Lower leg skin (tissue), 4 donors: ENCODE measurements at regions not wholly inside any gene's neighbourhood (a gene's known extent, or its start where the extent isn't known, plus 50 kb on each side); places are given as distances from the start of the nearest gene placed in this dataset.

Experiments
- DNase-seq, 2 donors: peaks; one replicate each; pipeline ENCODE4 v3.0.0-alpha.2; 2019; ENCODE audit warnings: low spot score in 2 of 2
- H3K4me3 ChIP-seq: fragments of 200-600 bp; sonication (generic); 2 replicates; pipeline ENCODE4 v1.5.1; 2017; ENCODE audit warnings: mild to moderate bottlenecking, low read depth; ENCODE audit not compliant: poor library complexity, severe bottlenecking
- POLR2A ChIP-seq, 2 donors: fragments of 450-650 bp; IDR thresholded peaks; one replicate each; pipeline ENCODE4 v1.6.1; 2016 to 2017; ENCODE audit warnings: antibody characterized with exemption in 2 of 2, mild to moderate bottlenecking in 1 of 2, moderate library complexity in 1 of 2
- WGBS, 2 donors: methylation state at CpG; one replicate each; pipeline ENCODE4 v1.1.5; 2018; 5-methylcytosine and 5-hydroxymethylcytosine counted together
- intact Hi-C: fragments of 100-400 bp; cut with DNase I; formaldehyde crosslinking; loops from one replicate; pipeline ENCODE4 v1.15.0; 2023; ENCODE audit warnings: low total_unique reads
- TF ChIP-seq, protein P1 (sequence below), 3 donors: fragments of 450-650 bp; IDR thresholded peaks; one replicate each; pipeline ENCODE4 v1.5.1; 2016; ENCODE audit warnings: antibody characterized with exemption in 3 of 3, mild to moderate bottlenecking in 3 of 3, moderate library complexity in 2 of 3

DNA sequence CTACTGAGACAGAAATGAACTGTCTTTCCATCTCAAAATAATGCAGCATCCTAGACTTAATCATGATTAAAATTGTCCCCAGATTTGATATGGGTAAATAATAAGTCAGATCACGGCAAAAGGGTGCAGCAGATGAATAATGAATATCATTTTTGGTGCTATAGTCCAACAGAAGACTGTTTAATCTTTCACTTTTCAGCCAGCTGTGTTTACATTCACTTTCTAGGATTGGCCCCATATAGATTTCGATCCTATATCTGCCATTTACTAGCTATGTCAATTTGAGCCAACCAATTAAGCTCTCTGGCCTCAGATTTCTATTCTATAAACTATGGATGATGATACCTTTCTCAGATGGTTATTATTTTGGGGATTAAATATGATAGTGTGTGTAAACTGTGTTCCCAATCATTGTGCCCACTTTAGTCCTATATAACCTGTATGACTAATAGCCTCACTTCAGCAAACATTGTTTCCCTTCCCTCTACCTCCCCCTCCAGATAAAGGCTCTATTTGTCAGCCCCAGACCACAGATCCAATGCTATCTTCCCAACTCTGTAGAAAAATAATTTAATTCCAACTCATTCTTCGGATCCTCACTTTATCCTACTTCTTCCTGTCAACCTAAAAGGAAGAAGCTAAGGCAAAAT is 53.6 kb upstream of the NT5E start:
- no peak for TF ChIP-seq POLR2A (IDR thresholded peaks at IDR 0.05)
- TF ChIP-seq, protein P1, sequence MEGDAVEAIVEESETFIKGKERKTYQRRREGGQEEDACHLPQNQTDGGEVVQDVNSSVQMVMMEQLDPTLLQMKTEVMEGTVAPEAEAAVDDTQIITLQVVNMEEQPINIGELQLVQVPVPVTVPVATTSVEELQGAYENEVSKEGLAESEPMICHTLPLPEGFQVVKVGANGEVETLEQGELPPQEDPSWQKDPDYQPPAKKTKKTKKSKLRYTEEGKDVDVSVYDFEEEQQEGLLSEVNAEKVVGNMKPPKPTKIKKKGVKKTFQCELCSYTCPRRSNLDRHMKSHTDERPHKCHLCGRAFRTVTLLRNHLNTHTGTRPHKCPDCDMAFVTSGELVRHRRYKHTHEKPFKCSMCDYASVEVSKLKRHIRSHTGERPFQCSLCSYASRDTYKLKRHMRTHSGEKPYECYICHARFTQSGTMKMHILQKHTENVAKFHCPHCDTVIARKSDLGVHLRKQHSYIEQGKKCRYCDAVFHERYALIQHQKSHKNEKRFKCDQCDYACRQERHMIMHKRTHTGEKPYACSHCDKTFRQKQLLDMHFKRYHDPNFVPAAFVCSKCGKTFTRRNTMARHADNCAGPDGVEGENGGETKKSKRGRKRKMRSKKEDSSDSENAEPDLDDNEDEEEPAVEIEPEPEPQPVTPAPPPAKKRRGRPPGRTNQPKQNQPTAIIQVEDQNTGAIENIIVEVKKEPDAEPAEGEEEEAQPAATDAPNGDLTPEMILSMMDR (IDR thresholded peaks at IDR 0.05): no peak
- DNase-seq: no peak
- WGBS, 2 donors: 89 to 93% methylated on average over 3 of the region's 3 CpGs
- no peak overlapping the region for H3K4me3 ChIP-seq
- intact Hi-C loops: no loop called here

DNA sequence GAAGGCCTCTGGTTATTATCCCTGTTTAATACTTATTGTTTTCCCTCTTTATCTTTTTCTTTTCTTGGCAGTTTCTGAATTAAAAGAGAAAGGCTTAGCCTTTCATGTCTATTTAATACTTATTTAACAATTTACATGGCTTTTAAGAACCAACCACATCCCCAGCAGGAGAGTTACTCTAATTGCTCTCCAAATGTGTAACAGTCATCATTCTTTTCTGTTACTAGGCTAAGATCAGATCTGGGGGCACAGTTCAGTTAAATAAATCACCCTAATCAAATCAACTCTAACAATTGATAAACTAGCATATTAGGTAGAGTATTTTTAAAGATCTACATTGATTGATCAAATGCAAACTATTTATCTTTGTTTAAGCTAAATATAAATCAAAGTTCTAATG is 54.1 kb upstream of the NT5E start:
- DNase-seq: no peak
- intact Hi-C loops: no loop called here
- H3K4me3 ChIP-seq: no peak overlapping the region
- TF ChIP-seq, protein P1 (IDR thresholded peaks at IDR 0.05): no peak
- TF ChIP-seq POLR2A (IDR thresholded peaks at IDR 0.05): no peak

DNA sequence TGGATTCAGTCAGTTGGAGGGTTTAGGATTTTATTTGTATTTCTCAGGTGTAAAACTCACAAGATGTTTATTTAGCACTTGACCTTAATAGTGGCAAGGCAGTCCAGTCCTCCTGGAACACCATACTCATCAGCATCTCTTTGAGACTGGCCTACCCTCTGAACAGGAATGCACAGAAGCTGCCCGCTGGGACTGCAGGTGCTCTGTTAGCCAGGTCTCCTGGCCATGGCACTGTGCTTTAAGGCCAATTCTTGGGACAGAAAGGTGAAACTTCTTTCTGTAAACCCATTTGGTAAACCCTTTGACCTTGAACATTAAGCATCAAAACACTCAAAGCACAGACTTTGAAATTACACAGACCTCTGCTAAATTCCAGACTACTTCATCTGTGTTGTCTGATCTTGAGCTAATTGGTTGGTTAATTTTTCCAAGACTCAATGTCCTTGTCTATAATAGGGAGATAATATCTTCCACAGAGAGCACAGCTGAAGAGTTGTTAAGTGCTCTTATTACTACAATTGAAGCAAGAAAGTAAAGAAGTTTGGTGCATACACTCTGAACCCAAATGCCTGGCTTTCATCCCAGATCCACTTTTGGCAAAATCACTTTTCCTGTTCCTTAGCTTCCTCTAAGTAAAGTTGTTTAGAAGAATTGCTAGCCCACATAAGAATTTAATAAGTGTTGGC is 54.9 kb upstream of the NT5E start:
- DNase-seq: no peak
- intact Hi-C loops: no loop called here
- H3K4me3 ChIP-seq: no peak overlapping the region
- WGBS, 2 donors: 95% methylated on average over 1 of the region's 1 CpG
- no peak for TF ChIP-seq POLR2A (IDR thresholded peaks at IDR 0.05)
- TF ChIP-seq, protein P1 (IDR thresholded peaks at IDR 0.05): no peak

DNA sequence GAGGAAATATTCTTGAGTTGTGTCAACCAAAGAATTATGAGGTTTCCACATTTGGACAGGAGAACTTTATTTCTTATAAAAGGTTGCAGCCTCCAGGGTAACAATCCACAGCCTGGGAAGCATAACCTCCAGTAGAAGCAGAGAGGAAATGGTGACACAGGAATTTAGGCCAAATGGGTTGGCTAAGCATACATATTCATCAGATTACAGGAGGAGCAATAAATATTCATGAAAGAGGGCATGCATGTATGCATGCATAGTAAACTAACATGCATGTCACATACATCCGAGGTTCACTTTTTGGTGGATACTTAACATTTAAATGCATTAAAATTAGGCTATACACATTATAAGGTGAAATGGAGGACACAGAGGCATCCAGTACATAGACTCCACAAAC is 55.7 kb upstream of the NT5E start:
- no peak for TF ChIP-seq POLR2A (IDR thresholded peaks at IDR 0.05)
- TF ChIP-seq, protein P1 (IDR thresholded peaks at IDR 0.05): no peak
- intact Hi-C loops: no loop called here
- H3K4me3 ChIP-seq: no peak overlapping the region
- 96 to 97% methylated on average over 1 of the region's 1 CpG for WGBS, 2 donors
- no peak for DNase-seq

DNA sequence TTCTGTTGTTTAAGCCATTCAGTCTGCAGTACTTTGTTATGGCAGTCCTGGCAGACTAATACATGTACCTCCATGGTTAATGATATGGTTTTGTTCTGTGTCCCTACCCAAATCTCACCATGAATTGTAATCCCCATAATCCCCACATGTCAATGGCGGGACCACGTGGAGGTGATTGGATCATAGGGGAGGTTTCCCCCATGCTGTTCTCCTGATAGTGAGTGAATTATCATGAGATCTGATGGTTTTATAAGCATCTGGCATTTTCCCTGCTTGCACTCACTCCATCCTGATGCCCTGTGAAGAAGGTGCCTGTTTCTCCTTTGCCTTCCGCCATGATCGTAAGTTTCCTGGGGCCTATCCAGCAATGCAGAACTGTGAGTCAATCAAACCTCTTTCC is 57.5 kb upstream of the NT5E start:
- TF ChIP-seq POLR2A (IDR thresholded peaks at IDR 0.05): no peak
- TF ChIP-seq, protein P1 (IDR thresholded peaks at IDR 0.05): no peak
- intact Hi-C loops: no loop called here
- no peak for DNase-seq
- 96 to 98% methylated on average over 4 of the region's 4 CpGs for WGBS, 2 donors
- no peak overlapping the region for H3K4me3 ChIP-seq

DNA sequence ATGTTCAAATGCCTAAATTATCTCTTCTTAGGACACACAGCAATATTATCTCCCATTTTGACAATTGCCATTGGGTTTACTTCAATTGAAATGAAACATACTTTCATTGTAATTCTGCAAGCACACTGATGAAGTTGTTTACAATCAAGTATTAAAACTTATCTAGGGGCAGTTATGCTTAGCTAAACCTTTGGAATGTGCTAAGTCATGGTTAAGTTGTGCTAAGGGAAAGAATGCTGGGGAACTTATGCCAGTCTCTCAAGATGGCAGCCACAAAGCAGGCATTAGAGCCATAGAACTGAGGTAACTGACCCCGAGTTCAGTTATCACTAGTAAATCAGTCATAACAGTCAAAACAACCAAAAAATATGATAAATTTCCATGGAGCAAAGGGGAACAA is 59.1 kb upstream of the NT5E start:
- no peak for TF ChIP-seq POLR2A (IDR thresholded peaks at IDR 0.05)
- TF ChIP-seq, protein P1 (IDR thresholded peaks at IDR 0.05): no peak
- intact Hi-C loops: no loop called here
- DNase-seq: no peak
- 82 to 90% methylated on average over 1 of the region's 1 CpG for WGBS, 2 donors
- H3K4me3 ChIP-seq: no peak overlapping the region
